ENCODE measurements at regions not wholly inside any gene's neighbourhood (a gene's known extent, or its start where the extent isn't known, plus 50 kb on each side); places are given as distances from the start of the nearest gene placed in this dataset.

DNA sequence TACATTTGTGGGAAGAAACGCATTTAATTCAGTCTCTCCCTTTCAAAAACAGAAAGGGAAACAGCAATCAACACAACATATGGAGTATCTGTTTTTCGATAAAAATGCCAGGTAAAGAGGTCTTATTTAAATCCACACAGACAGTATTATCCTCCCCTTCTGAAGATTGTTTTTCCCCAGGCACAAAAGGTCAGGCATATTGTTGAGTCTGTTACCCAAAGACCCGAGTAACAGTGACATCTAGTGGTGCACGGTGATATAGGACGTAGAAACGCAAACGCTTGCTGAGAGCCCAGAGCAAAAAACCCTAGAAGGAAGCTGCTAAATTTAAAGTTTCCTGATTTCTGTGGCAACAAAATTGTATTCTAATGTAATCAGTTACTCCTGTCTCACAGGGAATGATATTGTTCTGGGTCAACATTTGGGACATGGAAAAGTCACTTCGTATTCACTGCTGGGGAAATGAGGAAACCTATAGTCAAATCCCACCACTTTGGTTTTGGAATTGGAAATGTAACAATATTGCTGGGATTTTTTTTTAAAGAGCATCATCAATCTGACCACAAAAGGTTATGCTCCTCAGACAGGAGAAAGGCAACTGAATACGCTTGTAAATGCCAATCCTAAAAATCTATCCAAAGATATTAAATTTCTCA lies 312.7 kb upstream of the CCDC54 start:
- no peak for TF ChIP-seq ZNF274 (IDR thresholded peaks at IDR 0.05; ENCODE audit: low read depth, low read length)
- no peak overlapping the region for H3K4me3 ChIP-seq (ENCODE audit: low read length)

DNA sequence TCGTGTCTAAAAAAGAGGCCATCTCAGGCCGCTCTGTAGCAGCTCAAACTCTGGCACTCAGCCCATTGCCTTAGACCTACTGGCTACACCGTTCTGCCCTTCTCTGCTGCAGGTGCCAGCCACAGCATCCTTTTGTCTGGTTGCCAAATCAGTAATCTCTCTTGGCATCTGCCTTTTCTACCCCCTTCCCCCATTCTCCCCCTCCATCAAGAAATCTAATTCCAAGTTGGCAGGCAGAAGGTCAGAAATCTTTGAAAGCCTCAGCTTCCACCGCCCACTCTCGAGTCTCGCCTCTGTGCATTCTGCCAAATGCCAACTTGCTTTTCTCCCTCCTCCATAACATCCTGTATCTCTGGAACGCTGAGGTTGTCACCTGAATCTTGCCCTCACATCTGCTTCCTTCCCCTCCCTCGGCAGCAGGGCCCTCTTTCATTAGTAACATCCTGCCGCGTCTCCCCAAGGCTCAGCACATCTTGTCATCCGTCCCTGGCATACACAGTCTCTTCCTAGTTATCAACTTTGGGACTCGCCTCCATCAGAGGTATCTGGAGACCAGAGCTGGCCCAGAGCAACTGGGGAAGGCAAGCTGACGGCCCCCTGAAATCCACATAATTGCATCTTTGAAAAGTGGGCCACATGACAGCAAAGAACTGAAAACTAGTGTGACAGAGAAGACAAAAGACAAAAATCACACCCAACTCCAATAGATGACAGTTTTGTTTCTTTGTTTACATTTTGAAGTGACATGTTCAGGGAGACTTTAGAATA lies 312.0 kb upstream of the CCDC54 start:
- no peak overlapping the region for H3K4me3 ChIP-seq (ENCODE audit: low read length)
- no peak for TF ChIP-seq ZNF274 (IDR thresholded peaks at IDR 0.05; ENCODE audit: low read depth, low read length)

DNA sequence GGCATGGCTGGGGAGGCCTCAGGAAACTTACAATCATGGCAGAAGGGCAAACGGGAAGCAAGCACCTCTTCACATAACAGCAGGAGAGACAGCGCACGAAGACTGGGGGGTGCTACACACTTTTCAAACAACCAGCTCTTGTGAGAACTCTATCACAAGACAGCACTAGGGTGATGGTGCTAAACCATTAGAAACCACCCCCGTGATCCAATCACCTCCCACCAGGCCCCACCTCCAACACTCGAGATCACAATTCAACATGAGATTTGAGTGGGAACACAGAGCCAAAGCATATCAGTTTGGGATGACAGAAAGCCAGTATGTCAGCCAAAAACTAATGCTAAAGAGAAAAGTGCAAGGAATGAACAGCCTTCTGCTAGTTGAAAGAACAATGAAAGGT lies 309.8 kb upstream of the CCDC54 start:
- no peak for TF ChIP-seq ZNF274 (IDR thresholded peaks at IDR 0.05; ENCODE audit: low read depth, low read length)
- H3K4me3 ChIP-seq (ENCODE audit: low read length): no peak overlapping the region

DNA sequence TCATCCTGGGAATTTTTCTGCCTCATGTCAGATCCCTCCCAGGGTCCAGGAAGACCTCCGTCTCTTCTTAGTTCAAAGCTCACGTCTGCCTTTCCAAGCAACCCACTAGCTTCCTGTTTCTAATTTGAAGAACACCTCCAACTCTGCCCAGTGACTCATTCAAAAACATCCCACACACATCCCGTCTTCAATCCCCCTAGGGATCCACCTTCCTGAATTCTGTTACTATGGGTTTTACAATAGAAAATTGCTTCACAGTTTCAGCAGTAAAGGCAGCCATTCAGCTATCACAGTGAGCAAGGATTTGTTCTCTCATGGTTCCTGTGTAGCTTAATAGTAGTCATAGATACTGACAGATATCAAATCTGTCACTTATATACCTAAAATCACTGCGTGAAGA lies 308.3 kb upstream of the CCDC54 start:
- H3K4me3 ChIP-seq (ENCODE audit: low read length): no peak overlapping the region
- no peak for TF ChIP-seq ZNF274 (IDR thresholded peaks at IDR 0.05; ENCODE audit: low read depth, low read length)

DNA sequence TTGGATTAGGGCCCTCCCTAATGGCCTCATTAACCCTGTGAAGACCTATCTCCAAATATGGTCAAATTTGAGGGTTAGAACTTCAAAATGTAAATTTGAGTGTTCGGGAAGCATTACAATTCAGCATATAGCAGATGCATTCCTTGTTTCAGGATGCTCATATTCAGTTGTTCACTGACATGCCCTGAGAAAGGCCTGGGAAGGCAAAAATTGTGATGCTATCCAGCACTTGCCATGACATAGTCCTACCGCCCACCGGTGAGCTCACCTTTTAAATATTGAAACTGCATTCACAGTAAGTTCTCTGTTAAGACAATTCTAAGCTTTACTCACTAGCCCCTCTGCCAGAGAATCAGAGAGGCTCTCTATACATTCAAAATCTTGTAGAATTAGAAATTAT lies 300.3 kb upstream of the CCDC54 start:
- no peak for TF ChIP-seq ZNF274 (IDR thresholded peaks at IDR 0.05; ENCODE audit: low read depth, low read length)

DNA sequence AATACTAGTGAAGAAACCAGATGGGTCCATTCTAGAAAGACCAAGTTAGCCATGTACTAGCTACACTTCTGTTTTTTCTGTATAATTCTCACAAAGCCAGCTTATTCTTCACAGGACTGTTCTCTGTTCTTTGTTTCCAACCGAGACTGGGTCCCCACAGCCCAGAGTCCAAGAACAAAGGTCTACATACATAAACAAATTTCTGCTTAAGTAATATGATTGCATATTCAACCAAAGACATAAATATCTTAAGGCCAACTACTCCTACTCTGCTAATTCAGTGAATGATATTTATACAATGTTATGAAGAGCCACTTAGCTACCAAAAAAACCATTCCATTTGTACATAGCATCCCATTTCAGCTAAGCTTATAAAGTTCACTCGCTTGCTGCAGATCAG lies 299.8 kb upstream of the CCDC54 start:
- no peak overlapping the region for H3K4me3 ChIP-seq (ENCODE audit: low read length)
- no peak for TF ChIP-seq ZNF274 (IDR thresholded peaks at IDR 0.05; ENCODE audit: low read depth, low read length)

More for the DNA sequence above, 300.3 kb upstream of the CCDC54 start:
- no peak overlapping the region for H3K4me3 ChIP-seq (ENCODE audit: low read length)

DNA sequence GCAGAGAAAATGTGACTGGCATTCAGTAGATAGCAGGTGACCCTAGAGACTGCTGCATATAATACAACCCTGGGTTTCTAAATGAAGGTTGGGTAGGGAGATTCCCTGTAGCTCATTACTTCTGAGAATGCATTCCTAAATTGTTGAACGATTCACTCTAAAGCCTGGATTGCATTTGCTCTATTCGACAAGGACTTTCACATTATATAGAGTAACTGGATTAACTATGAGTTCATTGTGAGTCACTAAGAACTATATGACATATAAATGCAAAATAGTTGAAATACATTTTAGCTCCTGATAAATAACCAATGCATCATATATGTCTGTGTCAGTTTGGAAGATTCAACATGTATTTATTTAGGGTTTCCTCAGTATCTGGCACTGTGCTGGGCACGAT lies 294.7 kb upstream of the CCDC54 start:
- TF ChIP-seq ZNF274 (IDR thresholded peaks at IDR 0.05; ENCODE audit: low read depth, low read length): no peak

DNA sequence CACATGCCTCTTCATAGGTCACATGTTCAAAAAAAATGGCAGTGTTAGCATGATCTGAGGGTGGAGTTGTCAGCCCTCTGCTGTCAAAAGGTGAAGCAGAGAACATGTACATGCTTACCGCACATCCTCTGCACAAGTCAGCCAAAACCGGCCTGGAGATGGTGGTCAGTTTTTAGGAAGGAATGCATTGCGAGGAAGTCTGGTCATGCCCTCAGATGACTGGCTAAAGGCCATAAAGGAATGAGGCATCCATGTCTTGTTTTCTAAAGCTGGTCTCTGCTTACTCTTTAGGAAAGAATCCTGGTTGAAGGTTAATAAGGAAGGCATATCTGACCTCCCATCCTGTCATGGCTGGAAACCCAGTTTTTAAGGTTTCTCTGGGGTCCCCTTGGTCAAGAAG lies 292.0 kb upstream of the CCDC54 start:
- no peak for TF ChIP-seq ZNF274 (IDR thresholded peaks at IDR 0.05; ENCODE audit: low read depth, low read length)
- H3K4me3 ChIP-seq (ENCODE audit: low read length): no peak overlapping the region

More for the DNA sequence above, 294.7 kb upstream of the CCDC54 start:
- no peak overlapping the region for H3K4me3 ChIP-seq (ENCODE audit: low read length)

DNA sequence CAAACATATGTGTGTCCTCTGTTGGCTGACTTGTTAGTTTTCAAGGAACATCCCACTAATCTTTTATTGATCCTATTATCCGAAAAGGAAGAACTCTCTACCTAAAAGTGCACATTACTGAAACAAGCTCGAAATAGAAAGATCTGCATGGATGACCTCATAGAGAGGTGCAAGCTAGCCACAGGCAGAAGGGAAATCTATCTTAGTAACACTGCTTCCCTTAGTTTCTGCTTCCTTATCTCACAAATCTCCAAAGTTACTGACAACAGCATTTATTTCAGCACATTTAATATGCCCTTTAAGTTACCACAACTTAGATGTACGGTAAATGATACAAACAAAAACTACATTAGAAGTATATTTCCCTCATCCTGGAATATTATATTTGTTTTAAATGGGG lies 285.1 kb upstream of the CCDC54 start:
- TF ChIP-seq ZNF274 (IDR thresholded peaks at IDR 0.05; ENCODE audit: low read depth, low read length): no peak
- H3K4me3 ChIP-seq (ENCODE audit: low read length): no peak overlapping the region

DNA sequence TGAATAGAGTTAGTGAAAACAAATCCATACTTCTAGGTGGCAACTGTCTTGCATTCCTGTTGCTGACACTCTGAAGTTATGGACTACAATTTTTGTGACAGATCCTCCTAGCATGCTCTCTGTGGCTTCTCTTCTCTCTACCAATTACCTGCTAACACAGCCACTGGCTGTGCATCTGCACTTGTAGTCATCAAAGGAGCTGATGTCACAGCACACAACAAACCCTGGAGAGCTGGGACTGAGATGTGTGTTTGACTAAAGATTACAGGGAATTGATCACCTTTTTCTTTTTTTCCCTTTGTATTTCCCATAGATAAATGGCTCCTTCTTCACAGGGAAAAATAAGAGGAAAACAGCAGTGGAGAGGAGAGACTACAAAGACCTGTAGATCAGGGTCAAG lies 278.4 kb upstream of the CCDC54 start:
- no peak for TF ChIP-seq ZNF274 (IDR thresholded peaks at IDR 0.05; ENCODE audit: low read depth, low read length)
- no peak overlapping the region for H3K4me3 ChIP-seq (ENCODE audit: low read length)

DNA sequence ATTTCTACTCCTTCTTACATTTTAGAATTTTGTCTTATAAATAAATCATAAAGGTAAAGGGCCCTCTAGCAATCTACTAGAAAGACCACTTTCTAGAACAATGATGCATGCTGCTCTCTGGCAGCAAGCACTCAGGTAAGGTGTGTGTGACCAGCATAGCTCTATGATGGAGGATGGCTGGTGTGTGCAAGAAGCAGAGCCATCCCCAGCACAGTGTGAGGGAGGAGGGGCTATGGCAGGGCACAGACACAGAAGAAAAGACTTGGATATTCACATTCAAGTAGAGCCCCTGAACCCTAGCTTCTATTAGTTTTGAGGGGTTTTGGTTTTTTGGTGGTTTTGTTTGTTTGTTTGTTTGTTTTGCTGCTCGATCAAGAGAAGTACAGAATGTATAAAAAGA lies 277.1 kb upstream of the CCDC54 start:
- TF ChIP-seq ZNF274 (IDR thresholded peaks at IDR 0.05; ENCODE audit: low read depth, low read length): no peak
- H3K4me3 ChIP-seq (ENCODE audit: low read length): no peak overlapping the region

DNA sequence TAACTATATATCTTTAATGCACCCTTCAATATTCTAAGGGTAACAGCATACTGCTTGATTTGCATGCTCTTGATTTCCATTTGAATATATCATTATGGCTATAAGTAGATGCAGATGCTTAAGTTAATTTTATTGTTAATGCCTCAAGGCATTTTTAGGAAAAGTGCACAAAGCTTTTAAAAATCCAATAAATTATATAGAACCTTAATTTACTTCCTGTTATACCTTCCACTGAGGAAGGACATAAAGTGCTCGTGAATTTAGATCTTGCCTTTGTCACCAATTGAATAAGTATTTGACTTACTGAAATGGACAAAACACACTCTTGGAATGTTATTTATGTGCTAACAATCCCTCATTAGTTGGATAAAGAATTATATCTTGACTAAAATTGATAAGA lies 276.7 kb upstream of the CCDC54 start:
- no peak for TF ChIP-seq ZNF274 (IDR thresholded peaks at IDR 0.05; ENCODE audit: low read depth, low read length)
- H3K4me3 ChIP-seq (ENCODE audit: low read length): no peak overlapping the region

DNA sequence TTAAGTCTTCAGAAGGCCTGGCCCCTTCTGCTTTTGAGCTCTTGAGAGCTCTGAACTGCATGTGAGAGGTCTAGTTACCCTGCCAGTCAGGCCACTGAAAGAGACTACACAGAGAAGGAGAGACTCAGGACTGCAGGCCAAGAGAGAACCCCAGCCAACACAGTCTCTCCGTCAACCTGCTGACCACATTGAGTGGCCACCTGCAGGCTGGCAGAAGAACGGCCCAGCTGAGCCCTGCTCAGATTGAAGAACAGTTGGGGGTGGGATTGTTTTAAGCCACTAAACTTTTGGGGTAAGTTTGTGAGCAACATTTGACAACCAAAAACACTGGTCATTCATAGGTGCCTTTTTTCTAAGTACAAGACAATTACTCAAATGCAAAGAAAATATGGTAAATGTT lies 273.5 kb upstream of the CCDC54 start:
- no peak overlapping the region for H3K4me3 ChIP-seq (ENCODE audit: low read length)
- TF ChIP-seq ZNF274 (IDR thresholded peaks at IDR 0.05; ENCODE audit: low read depth, low read length): no peak

DNA sequence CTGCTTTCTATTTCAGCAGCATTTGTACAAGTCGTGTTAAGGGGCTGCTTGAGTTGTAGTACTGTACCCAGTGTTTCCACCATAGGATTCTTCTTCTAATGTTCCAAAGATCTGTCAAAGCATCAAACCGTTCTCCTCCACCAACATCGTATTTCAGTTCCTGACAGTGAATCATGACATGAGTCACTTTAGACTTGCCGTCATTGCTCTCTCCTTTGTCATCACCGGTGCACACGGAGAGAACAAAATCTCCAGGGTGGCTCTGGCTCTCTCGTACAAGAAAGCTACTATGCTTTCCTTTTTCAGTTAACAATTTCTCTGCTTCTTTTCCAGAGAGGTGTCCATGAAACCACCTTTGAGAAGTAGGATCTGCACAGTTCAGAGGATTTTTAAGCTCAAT lies 270.9 kb upstream of the CCDC54 start:
- no peak for TF ChIP-seq ZNF274 (IDR thresholded peaks at IDR 0.05; ENCODE audit: low read depth, low read length)
- no peak overlapping the region for H3K4me3 ChIP-seq (ENCODE audit: low read length)

DNA sequence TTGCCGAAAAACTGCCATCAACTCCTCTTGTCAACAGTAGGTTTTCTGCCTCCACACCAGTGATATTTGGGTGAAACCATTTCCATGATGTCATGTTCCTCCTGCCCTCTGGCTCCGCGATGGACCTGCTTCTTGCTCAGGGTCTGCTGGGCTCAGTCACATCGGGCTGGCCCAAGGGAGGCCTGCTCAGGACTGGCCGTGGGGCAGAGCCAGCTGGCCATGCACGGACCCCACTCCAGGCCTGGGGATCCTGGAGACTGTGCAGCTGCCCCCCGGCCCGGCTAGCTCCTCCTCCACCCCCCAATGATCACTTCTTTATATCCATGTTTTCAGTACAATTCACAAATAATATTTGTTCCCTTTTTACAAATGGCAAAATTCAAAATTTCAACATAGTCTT lies 270.3 kb upstream of the CCDC54 start:
- no peak for TF ChIP-seq ZNF274 (IDR thresholded peaks at IDR 0.05; ENCODE audit: low read depth, low read length)
- H3K4me3 ChIP-seq (ENCODE audit: low read length): no peak overlapping the region

Data from GM08714 (cell line).